ENCODE measurements at regions not wholly inside any gene's neighbourhood (a gene's known extent, or its start where the extent isn't known, plus 50 kb on each side); places are given as distances from the start of the nearest gene placed in this dataset.

GRCh38 chr17:79370126-79370525, 240.7 kb downstream of the RBFOX3 start:
- TF ChIP-seq CTCF (conservative IDR thresholded peaks at IDR 0.05 in 1 of 2, IDR thresholded peaks at IDR 0.05 in 1 of 2; ENCODE audit: extremely low read depth in 1 of 2, insufficient read depth in 1 of 2, low read depth in 1 of 2, low read length in 2 of 2) = no peak
- no peak for TF ChIP-seq EZH2 (IDR thresholded peaks at IDR 0.05; ENCODE audit: borderline replicate concordance, low read length)

Measured in mammary epithelial cell (primary cell).